Stimulated activated CD4-positive, alpha-beta T cell treated with anti-CD3 and anti-CD28 coated beads, Interleukin-1b, Interleukin-23, amount 100 ng/mL, for 4 hours (primary cell): ENCODE measurements at regions not wholly inside any gene's neighbourhood (a gene's known extent, or its start where the extent isn't known, plus 50 kb on each side); places are given as distances from the start of the nearest gene placed in this dataset.

Experiments used
- DNase-seq, 2 donors: peaks; one replicate each; pipeline ENCODE4 v3.0.0-alpha.2; 2020; ENCODE audit warnings: low read depth in 2 of 2

DNA sequence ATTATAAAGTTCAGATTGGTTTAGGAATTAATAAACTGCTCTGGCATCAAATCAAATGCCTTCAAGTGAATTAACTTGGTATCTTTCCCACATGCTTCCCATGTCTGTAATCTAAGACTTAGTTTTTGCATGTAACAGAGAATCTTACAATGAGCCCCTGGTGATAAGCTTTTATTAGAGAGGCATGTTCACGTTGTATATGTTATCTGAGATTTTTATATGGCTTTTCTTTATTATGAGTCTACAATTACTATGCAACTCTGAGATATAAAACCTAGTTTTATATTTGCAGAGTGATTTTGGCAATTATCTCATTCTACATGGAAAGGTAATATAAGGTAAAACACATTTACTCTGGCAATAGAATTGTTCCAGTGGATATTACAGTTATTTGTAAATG is 1578.4 kb upstream of the IGFBP7 start:
- DNase-seq: no peak

DNA sequence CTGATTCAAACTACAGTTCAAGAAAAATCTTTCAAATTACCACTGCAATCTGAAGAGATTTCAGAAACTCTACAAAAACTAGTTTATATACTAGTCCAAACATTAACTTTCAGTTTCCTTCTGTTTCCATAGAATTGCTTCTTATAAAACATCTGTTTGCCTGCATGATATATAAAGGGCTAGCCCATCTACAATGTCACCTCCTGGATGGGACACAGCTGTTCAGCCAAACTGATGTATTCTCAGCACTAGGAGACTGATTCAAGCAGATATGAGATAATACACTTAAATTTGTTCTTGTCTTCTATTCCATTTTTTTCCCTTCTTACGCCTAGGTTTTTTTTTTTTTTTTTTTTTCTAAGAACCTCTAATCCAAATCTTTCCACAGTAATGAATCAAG is 1569.7 kb upstream of the IGFBP7 start:
- DNase-seq: no peak

DNA sequence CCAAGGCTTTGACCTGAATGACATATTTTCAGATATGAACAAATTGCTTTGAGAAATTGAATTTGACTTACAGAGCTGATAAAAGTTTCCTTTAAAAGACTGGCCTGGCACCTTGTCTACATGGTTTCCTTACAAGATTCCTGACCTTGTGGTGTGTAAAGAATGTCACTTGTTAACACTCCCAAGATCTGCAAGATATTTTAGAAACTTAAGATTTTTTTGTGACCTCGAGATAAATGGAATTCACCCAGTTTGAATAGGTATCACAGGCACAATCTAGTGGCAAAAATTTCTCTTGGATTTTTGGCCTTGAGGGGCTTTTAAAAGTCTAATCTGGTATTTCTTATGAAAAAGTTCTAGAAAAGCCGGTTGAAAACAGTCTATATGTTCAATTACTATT is 1568.9 kb upstream of the IGFBP7 start:
- DNase-seq: no peak

DNA sequence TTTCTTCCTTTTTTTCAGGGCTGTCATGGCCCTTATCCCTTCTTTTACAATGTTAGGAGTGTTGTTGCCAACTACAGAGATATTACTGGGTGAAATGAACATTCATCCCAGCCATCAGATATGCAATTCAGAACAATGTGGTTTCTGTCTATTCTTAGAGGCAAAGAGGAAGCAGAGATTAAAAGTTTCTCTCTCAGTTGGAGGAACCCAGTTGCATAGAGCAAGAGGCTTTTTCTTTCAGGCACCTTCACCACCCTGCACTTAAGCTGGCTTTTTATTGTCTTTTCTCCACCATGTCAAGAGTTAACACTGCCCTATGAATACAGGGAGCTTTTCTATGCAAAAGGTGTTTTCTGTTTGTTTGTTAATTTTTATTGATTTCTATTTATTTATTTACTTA is 1559.6 kb upstream of the IGFBP7 start:
- DNase-seq: no peak

DNA sequence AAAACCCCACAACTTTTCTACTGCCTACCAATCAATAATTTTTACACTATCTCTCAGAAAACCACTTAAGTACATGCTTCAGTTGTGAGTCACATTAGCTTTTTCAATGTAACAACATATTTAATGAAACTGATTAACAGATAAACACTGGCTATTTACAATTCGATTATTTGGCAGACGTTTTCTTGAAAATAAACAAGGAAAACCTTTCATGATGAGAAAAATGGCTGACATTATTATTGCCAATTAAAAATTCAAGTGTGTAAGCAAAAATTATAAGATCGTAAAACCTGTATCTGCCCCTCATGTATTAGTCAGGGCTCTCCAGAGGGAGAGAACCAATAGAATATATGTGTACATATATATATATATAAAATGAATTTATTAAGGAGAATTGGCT is 1555.5 kb upstream of the IGFBP7 start:
- DNase-seq: no peak

DNA sequence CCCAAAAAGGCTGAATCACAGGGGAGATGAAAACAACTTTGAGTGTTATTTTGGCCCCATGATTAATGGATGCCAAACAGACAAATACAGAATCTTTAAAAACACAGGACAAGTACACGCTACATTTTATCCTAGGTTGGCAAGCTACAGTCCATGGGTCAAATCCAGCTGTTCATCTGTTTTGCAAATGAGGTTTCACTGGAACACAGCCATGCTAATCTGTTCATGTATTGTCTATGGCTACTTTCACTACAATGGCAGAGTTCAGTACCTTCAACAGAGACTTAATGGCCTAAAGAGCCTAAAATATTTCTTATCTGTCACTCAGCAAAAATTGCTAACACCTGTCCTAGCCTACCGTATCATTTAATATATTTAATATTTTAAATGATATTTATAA is 1548.5 kb upstream of the IGFBP7 start:
- no peak for DNase-seq

DNA sequence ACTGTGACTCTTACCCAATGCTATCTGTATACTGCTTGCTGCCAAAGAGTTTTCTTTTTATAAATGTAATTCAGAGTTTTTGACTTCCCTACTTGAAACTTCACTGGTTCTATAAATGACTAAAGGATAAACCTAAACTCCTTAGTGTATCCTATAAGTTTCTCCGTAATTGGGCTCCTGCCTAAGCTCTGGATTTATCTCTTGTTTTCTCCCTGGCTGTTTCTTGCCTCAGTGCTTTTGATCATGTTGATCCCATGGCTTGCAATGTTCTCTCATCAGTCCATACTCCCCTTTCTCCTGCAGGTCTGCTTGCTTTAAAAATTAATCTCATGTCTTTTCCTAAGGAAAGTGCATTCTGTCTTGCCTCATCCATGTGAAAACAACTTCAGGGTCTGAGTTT is 1543.1 kb upstream of the IGFBP7 start:
- no peak for DNase-seq

DNA sequence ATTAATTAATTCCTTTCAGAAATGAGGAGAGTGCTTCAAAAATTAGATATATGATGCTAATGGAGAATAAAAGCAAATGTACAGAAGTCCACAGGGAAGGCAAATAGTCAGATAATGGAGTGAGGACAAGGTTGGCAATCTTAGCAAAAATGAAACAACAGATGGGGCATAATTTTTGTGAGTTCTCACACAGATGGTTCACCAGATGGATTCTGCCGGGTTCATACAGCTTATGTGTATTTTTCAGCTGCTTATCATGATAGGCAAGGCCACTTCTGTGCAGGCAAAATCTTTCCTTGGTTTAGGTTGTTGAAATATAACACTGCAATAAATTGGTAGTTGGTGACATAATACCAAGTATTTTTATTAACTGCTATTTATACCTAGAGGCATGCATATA is 1539.0 kb upstream of the IGFBP7 start:
- no peak for DNase-seq

DNA sequence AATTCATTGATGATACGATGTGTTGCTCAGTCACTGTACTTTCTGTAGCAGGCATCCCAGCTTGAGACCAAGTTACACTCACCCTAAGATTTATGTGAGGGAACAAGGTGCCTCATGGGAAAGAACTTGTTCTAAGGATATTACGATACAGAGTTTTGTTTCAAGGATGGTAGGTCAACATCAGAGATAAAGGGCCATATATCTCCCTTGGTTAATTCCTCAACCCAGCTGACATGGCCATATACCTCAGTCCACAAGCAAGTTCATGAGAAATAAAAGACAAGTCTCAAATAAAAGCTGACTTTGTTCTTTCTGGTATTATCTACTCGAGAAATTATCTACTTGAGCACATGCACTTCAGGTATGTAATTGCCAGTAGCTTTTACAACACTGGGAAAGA is 1535.9 kb upstream of the IGFBP7 start:
- no peak for DNase-seq

DNA sequence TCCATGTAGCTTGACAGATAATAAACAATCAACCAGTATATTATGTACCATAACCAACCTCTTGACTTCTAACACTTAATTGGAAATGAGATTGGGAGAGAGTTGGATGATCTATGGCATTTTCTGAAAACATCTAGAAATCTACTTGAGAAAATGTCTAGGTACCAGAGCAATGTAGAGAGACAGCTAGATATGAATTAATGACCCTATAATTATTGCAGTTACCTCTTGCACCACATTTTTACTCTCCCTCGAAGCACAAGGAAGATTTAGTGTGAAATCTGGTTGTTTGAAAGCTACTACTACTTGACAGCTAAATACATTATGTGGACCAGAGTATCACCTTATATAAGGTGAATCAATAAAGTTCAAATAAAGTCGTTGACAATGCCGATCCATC is 1534.4 kb upstream of the IGFBP7 start:
- no peak for DNase-seq

DNA sequence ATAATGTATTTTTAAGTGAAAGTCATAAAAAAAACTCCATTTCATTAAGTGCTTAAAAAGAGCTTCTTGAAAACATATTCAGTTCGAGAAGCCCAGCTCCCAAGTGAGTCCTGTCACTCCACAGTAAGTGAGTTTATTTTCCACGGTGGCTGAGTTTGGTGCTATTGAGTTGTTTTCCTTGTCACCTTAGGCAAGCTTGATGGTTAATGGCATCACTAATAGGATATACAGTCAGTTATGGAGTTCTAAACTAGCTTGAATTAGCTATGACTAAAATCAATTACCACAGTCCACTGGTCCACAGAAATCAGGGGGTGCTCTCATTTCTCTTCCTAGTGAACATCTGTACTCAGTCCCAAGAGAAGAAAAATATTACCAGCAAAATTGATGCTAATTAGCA is 1526.2 kb upstream of the IGFBP7 start:
- DNase-seq: no peak

DNA sequence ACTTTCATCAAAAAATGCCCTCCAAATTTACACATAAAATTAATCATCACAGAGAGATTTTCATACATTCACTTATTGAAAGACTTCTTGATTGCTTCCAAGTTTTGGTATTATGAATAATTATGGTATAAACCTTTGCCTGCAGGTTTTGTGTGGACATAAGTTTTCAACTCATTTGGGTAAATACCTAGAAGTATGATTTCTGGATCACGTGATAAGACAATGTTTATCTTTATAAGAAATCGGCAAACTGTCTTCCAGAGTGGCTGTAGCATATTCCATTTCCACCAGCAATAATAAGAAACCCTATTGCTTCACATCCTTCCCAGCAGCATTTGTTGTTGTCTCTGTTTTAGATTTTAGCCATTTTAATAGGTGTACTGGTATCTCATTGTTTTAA is 1507.0 kb upstream of the IGFBP7 start:
- DNase-seq: no peak

DNA sequence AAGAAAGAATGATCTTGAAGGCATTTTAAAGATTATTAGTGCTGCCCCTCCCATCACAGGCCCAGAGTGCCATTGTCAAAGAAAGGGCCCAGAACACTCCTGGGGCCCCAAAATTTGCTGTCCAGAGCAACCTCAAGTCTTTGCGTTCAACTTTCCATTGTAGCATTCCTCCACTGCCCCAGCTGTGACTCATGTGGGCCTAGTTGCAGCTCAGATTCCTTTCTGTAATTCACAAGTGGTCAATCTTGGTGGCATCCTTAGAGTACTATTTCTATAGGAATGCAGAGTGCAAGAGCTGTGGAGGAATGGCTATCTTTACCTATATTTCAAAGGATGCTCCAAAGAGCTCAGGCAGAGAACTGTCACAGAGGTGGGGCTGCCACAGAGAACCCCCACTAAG is 1500.8 kb upstream of the IGFBP7 start:
- DNase-seq: no peak

DNA sequence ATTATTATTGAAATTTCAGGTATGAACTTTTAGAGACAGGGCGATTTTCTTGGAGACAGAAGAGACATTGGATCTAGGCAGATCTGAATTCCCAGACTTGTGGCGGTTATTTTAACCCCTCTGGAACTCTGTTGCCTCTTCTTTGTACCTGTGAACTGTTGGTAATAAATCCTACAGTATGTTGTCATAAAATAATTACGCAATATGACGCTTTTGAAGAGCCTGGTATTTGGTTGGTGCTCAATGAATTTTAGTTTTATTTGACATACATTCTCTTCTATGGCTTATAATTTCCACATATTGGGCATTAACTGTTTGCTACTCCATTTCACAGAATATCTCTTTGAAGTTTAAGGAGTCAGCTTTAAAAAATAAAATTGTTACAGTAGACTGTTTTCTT is 1496.1 kb upstream of the IGFBP7 start:
- no peak for DNase-seq

DNA sequence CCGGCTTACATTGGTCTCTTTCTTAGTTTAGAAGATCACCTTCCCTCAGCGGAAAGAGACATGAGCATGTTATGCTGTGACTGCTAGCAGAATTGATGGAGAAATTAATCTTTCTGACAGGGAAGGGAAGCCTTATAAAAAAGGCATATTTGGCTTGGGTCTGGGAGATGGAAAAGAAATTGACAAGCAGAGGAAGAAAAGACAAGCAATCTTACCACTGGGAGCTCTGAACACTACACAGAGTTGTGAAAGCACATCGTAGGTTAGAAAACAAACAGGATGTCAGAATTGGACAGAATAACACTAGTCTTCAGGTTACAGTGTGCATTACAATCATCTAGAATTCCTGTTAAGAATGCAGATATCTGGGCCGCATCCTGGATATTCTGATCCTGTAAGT is 1493.8 kb upstream of the IGFBP7 start:
- no peak for DNase-seq

DNA sequence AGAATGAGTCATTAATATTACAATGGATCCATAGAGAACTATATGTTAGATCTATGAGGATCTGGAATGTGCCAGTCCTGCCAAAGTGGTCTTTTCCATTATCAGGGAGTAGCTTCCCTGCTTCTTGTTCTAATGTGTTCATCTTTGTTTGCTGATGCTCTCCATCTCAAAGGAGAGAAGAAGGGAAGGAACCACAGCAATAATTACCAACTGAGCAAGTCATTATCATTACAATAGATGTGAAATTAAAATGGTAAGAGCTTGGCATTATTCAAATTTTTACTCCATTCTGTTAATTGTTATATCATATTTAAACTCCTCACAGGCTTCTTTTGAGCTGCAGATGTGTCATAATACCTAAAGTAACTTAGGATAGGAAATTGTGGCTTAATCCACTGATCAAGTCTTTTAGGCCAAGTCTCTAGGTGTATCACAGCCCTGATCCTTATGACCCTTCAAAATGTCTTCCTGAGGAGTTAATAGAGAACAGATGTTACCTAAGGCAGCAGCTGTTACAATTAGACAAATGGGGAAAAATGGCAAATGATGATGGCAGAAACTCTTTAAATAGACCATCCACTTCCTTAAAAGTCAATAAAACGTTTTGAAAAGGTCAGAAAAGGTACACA is 1492.7 kb upstream of the IGFBP7 start:
- no peak for DNase-seq

DNA sequence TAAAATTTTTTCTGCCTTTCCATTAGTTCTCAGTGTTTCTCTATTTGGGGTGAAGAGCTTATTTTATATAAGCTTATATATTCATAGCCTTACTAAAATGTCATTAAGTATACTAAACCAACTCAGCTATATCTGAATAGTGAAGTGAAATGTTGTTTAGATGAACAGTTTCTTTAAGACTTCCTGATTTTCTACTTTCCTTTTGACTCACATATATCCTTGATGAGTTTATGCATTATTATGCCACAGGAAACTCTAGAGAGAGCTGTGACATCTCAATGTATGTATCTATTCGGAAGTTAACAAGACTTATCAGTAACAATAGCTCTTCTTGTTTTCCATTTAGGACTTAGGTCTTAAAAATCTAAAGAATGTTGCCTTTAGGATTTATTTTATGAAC is 1491.8 kb upstream of the IGFBP7 start:
- DNase-seq: no peak

DNA sequence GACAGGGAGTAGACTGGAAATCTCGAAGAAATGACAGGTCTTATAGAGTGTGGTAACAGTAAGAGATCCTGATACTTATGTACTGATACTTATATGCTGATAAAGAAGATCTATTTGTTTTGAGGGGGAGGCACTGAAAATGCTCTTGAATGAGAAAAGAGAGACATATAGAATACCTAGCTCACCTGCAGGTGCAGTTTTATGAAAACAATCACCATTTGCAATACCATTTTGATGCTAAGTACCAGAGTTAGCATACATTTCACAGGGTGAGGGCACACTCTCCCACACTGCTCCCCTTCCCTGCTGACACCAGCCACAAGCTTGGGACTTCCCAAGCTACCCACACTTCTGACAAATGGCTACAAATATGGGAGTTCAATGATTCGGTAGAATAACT is 1490.1 kb upstream of the IGFBP7 start:
- DNase-seq: no peak

DNA sequence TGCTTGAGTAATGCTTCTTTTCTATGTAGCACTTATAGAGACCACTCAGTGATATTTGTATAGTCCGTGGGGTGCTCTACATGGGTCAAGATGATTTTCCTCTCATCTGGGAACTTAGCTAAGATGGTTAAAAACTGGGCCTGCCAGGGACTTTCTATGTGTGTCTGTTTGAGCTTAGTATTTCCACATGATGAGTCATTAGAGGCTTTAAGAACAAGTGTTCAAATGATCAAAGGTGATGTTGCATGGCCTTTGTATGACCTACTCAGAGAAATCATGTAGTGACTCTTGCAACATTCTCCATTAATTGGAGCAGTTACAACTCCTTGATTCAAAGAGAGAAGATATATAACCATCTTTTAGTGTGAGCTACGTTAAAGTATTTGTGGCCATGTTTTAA is 1480.5 kb upstream of the IGFBP7 start:
- no peak for DNase-seq

DNA sequence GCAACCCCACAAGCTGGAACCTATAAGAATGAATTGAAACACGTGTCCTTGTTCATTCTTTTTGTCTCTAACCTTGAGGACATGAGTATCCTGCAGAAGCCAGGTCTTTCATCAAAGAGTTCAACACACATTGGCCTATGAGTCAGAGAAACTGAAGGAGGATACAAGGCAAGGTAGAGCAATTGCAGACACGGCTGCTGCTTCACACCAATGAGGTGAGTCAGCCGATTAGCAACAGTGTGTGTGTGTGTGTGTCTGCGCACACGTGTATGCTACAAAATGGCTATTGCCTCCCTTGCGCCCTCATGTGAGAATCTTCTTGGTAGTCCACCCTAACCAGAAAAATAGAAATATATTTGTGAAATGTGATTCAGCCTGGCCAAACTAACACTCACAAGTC is 1477.7 kb upstream of the IGFBP7 start:
- DNase-seq: no peak

DNA sequence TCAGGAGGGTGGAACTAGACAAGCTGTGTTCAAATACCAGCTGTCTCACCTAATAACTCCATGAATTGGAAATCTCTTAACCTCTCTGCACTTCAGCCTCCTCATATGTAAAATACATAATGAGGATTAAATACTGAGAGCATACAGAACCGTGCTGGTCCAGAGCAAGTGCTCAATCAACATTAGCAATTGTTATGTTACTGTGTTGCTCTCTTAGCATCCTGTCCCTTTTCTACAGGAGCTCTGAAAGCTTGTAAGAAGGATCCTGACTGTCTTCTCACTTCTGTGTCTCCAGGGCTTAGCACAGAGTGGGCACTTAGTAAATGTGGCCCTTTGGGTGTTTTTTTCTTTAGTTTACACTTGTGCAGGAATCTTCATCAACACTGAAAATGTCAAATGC is 1456.1 kb upstream of the IGFBP7 start:
- DNase-seq: no peak

DNA sequence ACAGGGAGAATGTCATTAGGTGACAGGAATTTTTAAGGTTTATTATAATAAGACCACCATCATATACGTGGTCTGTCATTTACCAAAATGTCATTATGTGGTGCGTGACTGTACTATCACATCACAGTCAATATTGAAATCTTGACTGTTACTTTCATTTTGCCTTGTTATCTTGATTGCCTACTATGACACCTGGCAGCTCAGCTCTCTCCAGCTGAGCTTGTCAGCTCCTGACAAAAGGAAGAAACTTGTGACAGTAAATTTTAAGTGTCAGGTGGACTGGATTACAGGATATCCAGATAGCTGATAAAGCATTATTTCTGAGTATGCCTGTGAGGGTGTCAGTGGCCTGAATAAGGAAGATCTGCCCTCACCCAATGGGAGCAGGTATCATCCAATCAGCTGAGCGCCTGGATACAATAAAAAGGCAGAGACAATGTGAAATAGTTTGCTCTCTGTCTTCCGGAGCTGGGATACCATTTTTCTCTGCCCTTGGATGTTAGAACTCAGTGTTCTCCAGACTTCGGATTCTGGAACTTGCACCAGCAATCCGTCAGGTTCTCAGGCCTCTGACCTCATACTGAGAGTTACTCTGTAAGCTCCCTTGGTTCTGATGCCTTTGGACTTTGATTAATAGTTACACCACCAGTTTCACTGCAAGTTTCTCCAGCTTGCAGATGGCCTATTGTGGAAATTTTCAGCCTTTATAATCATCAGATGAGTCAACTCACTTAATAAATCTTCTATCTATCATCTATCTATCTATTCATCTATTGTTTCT is 1454.7 kb upstream of the IGFBP7 start:
- DNase-seq: no peak

DNA sequence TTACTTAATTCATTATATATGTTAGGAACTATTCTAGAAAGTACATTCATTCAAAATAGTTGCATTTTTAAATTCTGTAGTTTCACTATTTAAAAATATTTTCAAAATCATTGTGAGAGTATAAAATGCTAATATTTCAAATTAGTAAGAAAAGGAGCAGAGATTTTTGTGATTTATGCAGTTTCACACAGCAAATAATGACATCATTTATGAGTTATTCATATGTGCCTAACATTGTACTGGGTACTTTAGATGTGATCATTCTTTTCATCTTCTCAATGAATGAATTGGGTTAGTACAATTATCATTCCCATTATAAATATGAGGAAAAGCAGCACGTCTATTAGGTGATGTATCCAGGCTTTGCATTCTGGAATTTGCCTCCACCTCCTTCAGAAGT is 1451.0 kb upstream of the IGFBP7 start:
- DNase-seq: no peak

DNA sequence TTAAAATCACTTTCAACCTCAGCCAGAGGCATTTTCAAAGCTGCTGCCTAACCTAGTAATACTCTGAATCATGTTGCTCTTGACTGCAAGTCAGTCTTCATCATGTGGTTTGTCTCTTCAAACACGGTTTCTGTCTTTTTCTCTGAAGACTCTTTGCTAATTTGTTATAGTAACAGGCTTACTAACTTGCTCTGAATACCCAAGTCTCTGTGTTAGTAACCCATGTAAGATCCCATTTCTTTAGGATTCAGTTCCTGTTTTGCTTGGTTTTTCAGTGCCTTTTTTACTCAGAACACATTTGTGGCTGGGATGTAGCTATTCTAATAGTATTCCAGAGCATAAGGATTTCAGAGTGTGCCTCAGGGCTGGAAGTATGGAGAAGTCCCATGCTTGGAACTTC is 1450.6 kb upstream of the IGFBP7 start:
- DNase-seq: no peak
